GM18502 (cell line): ENCODE measurements at regions not wholly inside any gene's neighbourhood (a gene's known extent, or its start where the extent isn't known, plus 50 kb on each side); places are given as distances from the start of the nearest gene placed in this dataset.
"Not testable (repeated sequence)": the region's sequence is repeated elsewhere in the genome, so short reads cannot be mapped to it uniquely, and the experiment has no call there.

Source experiments
- ATAC-seq: cut with Tn5 transposase; IDR thresholded peaks from one replicate; pipeline ENCODE4 v1.9.1; 2021; ENCODE audit warnings: mild to moderate bottlenecking; ENCODE audit not compliant: unreplicated experiment, poor library complexity

DNA sequence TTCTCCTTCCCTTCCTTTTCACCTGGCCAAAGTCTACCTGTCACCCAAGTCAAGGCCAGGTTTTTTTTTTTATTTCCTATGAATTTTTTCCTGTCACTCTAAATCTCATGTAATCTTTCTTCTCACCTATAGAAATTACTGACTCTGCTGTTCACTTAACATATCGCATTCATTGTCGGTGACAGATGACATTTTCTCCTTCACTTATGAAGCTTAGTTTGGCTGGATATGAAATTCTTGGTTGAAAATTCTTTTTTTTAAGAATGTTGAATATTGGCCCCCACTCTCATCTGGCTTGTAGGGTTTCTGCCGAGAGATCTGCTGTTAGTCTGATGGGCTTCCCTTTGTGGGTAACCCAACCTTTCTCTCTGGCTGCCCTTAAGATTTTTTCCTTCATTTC, 142.8 kb downstream of the DYRK2 start:
- ATAC-seq: not testable (repeated sequence)

DNA sequence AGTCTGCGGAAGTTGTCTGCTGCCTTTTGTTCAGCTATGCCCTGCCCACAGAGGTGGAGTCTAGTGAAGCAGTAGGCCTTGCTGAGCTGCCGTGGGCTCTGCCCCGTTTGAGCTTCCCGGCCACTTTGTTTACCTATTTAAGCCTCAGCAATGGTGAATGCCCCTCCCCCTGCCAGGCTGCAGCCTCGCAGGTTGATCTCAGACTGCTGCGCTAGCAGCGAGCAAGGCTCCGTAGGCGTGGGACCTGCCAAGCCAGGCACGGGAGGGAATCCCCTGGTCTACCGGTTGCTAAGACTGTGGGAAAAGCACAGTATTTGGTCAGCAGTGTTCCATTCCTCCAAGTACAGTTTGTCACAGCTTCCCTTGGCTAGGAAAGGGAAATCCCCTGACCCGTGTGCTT, 143.6 kb downstream of the DYRK2 start:
- ATAC-seq: no peak

DNA sequence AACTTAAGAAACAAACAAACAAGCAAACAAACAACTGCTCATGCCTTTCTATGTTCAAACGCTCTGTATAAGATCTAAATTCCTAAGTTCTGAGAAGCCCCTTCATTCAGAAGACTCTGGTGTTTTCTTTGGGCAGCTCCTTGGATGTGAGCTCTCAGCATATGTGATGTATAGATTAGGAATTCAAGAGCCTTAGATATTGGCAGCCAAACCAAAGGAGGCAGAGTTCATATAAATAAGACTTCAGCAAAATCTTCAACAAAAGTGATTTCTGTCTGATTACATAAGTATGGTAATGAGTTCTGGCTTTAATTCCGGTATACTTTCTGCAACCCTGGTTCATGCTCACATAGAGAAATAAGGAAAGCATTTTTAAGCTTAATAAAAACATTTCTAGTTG, 145.6 kb downstream of the DYRK2 start:
- ATAC-seq: no peak

DNA sequence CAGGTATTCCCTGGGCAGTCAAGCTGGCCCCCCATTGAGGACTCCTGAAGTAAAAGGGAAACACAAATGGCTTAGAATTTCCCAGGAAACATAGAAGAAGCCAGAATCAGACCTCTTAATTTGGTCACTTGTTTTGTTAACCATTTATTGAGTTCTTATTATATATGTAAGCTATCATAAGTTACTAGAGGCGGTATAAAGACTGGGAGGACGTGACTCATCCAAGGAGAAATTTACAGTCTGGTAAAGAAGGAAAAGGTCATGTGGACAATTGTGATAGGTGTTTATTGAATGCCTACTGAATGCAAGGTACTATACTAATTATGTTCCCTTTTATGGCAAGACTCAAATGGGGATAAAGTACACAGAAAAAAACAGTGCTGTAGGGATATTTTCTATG, 146.7 kb downstream of the DYRK2 start:
- ATAC-seq: no peak

DNA sequence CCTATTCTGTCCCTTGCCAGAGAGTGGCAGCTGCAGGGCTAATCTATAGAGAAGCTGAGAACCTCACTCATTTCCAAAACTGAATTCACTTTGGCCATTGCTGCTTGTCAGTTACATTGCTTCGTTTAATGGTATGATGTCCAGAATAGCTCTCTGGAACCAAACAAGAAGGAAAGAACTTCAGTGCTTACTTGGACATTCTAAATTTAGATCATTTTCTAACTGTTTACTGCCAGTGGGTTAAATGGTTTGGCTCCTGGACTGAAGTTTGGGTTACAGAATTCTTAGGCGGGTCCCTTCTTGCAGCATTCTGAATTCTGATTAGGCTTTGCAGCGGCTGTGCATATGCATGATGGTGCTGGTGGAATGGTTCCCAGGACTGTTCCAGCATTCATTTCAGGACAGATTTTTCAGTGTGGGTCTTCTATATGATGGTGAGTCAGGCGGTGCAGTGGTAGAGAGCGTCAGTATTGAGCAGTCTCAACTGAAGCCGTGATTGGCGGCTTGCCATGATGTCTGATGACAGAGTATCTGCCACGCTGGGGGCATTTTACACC, 148.7 kb downstream of the DYRK2 start:
- no peak for ATAC-seq

DNA sequence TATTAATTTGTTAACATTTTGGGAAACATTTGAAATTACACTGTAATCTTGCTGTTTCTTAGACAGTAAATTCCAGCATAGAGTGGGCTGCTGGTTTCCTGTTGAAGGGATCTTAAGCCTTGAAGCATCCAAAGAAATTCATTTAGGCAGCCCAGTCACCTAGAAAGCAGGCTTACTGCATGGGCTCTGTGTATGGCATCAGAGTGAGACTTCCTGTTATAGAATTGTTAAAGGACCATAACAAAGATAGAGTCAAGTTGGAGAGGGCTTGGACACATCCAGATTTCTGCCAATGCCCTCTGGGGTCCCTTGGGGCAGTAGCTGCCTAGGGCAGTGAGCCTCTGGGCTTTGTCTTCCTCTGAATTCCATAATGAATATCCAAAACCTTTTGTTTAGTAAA, 149.2 kb downstream of the DYRK2 start:
- no peak for ATAC-seq

DNA sequence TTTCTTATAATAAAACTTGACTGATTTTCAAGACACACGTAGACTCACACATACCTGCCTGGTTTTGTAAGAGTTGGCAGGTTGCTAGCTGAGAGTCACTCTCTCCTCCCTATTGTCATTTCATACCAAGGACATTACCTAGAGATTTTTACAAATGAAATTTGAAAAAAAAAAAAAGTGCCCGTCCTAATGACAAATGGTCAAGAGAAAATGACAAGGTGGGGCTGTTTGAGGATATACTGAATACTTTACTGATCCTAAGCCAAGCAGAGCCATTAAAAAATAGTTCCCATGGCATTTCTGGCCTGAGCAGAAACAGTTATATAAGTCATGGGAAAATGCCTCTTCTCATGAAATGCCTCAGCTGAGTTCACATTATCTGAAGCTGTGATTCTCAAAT, 150.2 kb downstream of the DYRK2 start:
- ATAC-seq: no peak

DNA sequence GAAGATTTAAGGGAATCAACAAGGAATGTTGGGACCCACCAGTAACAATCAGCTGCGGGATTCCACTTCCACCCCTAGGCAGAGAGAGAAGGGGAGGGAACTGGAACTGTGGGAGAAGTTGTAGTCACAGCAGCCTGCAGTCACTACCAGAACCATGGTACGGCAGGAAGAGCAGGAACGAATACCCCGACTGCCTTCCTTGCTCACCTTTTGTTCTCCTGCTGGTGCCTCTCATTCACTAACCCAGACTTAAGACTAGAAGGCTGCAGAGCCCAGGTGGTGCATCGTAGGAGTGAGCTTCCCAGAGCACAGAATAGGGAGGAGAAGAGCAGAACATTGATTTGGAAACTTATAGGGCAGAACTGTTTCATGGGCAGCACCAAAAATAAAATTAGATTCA, 154.2 kb downstream of the DYRK2 start:
- ATAC-seq: no peak

DNA sequence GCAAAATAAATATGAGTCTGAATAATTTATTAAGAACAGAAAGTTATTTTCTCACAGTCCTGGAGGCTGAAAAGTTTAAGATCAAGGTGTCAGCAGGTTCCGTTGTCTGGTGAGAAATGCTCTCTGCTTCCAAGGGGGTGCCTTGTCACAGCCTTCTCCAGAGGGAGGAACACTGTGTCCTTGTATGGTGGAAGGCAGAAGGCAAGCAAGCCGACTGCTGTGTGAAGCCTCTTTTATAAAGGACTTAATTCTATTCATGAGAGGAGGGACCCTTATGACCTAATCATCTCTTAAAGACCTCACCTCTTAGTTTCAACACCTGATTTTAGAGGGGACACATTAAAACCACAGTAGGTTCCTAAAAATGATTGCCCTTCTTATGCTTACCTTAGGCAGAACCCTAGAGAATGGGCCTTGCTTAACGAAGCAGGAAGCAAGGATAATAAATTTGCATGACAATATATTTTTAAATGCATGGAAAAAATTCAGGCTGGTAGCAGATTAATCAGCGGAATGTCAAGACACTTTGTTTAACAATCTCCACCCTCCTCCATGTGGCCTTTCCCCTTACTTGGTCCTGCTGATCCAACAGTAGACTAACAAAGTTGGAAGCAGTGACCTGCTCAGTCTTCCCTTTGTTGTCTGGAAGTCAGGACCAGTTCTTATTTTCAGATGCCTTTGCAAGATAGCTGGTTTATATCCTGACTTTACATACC, 154.9 kb downstream of the DYRK2 start:
- no peak for ATAC-seq

DNA sequence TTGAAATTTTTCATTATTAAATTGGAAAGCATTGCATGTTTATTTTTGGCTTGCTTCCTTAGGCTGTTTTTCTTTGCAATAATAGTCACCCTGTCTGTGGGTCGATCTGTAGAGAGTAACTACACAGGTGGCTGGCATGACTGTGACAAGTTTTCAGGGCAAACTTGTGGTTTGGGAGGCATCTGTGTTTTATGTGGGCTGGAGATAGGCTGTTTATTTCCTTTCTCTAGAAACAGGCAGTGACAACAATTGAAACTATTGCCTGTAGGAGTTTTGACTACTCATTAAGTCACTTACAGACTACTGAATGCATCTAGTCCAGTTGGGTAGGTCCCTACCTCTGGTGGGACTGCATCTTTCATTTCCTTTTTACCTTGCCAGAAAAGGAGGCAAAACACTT, 155.6 kb downstream of the DYRK2 start:
- ATAC-seq: no peak

DNA sequence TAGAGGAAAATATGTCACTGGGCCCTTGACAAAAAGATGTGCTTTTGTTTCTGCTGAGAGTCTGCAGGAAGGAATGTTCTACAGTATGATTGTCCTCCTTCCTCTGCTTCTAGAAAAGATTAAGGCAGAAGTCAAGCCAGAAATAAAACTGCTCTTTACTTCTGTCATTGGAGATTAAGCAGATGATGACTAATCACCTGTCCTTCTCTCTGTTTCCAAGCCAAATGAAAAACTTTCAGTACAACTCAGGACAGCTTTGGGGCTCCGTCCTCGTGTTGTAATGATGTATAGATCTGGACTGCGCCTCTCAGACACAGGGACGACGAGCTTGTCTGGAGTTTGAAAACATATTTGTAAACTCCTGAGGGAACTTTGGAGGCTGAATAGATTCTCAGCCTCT, 159.3 kb downstream of the DYRK2 start:
- ATAC-seq: no peak

DNA sequence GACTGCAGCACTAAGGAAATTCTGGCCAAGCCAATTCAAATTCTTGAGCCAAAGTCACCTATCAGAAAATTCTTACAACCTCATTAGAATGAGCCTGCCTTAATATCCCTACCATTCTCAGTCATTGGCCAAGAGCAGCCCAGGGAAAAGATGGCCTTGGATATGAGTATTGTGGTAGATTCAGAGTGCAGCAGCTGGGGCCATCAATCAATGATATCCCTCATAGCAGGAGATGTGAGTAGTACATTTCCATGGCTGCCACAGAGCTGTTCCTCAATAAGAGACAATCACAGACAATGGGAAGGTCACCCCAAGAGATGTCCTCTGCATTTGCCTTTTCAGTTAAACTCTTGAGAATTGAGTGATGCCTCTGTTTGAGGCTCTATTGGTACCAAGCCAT, 161.6 kb downstream of the DYRK2 start:
- ATAC-seq: no peak

DNA sequence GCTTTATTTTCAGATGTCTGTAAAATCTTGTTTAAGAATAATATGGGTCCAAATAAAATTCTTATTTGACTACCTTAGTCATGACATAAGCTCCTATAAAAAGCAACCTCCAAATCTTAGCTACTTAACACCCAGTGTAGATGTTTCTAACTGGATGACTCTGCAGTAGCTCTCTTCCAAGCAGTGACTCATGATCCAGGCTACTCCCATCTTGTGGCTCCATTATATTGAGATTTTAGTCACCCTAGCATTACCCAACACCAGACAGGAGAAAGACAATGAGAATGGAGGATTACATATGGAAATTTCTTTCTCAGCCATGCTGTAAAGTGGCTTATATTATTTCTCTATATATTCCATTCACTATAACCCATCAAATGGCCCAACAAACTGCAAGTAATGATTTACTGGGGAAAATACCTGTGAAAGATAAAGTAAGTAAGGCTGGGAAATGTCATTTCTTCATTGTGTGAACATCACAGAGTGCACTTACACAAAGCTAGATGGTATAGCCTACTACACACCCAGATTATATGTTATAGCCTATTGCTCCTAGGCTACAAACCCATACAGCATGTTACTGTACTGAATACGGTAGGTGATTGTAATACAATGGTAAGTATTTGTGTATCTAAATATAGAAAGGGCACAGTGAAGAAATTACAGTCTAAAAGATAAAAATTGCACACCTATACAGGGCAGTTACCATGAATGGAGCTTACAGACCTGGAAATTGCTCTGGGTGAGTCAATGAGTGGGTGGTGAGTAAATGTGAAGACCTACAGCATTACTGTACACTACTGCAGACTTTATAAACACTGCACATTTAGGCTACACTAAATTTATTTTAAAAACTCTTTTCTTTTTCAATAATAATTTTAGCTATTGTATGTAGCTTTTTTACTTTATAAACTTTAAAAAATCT, 163.2 kb downstream of the DYRK2 start:
- ATAC-seq: no peak

DNA sequence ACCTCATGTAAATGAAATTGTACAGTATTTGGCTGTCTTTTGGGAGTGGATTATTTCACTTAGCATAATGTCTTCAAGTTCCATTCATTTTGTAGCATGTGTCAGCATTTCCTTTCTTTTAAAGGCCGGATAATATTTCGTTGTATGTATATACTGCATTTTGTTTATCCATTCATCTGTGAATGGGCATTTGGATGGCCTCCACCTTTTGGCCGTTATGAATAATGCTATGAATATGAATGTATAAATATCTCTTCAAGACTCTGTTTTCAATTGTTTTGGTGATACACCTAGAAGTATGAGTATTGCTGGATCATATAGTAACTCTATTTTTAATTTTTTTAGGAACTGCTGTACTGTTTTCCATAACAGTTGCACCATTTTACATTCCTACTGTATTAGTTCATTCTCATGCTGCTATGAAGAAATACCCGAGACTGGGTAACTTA, 164.9 kb downstream of the DYRK2 start:
- ATAC-seq: no peak

DNA sequence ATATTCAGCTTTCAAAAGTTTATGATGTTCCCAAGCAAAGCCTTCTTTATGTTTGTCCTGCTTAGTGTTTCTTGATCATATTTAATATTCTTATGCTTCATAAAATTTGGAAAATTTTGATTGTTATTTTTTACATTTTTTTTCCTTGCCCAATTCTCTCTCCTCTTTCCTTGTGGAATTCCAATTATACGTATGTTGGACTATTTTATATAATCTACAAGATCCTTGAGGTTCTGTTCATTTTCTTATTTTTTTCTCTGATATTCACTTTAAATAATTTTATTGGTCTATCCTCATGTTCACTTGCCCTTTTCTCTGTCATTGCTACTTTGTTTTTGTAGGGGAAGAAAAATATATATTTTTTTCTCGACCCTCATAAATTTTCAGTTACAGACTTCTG, 167.7 kb downstream of the DYRK2 start:
- ATAC-seq: no peak

DNA sequence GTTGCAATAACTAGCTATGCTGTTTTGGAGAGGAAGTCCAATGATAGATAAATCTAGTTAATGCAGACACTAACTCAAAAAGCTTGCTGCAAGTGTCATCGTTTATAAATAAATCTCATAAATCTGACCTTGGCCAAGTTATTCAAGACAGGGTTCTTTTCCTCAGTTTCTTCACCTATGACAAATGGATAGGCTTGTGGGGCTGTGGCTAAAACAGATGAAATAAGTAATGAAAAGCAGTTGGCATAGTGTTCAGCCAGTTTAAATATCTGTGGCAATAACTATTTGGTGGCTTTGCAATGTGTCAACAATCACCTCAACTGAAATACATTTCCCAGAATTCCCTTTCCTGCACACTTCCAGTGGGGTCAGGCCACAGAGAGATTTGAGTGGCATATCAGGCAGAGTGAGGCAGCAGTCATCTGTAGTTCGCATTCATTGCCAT, 169.9 kb downstream of the DYRK2 start:
- ATAC-seq: no peak

DNA sequence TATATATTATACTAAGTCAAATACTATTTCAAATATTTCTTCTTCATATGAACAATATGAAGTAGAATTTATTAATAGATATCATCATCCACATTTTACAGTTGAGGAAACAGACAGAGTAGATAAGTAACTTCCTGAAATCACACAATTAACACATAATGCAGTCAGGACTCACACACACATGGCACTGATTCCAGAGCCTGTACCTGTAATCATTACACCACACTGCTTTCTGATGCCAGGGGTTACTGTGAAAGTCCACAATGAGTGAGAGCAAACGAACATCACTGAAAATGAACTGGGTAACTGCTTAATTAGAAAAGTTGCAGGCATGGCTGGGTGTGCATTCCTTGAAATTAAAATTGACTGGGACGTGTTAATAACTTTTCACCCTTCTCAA, 169.3 kb upstream of the IFNG-AS1 start:
- no peak for ATAC-seq

DNA sequence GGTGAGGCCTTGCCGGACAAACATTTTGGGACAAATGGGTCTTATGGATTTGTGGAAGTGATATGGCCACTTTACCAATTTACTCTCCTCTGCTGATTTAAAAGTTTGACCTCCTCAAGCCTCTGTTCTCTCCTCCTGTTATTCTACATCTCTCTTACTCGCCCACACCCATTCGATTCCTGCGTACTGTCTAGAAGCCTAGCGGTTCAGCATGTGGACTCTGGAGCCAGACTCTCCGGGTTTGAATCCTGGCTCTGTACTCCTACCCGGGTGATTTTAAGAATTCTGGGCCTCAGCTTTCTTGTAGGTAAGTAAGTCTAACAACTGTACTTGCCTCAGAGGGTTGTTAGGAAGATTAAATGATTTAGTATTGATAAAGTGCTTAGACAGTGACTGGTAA, 168.6 kb upstream of the IFNG-AS1 start:
- ATAC-seq: no peak

DNA sequence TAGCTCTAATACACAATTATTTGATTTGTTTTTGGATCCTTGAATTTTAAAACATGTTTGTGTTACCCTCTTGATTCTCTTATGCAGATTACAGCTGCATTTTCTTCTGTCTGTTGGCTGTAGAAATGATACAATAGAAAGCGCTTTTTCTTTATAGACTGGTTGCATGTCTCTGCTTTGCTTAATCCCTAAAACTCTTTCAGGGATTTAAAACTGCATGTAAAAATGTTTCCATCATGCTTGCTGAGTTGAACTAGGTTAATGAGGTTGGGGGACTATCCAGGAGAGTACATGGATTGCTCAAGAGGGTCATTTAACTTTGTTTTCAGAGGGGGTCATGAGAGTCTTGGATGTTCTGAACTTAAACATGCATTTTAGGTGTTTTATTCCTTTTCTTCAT, 166.4 kb upstream of the IFNG-AS1 start:
- ATAC-seq: no peak

DNA sequence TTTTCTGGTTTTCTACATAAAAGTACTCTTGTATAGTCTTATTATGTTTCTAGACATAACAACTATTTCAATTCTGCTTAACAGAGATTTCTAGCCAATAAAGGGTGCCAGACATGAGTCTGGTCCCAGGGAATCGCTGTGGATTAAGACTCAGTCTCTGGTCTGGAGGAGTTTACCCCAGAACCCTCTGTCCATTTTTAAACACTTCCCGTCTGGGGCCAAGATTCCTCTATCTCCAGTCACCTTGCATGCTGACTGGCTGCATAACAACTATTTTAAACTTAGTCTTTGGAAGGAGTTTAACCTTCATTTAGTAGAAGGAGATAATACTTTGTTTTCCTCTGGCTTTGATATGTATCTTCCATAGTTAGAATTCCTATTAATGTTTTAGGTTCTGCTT, 163.1 kb upstream of the IFNG-AS1 start:
- ATAC-seq: no peak

DNA sequence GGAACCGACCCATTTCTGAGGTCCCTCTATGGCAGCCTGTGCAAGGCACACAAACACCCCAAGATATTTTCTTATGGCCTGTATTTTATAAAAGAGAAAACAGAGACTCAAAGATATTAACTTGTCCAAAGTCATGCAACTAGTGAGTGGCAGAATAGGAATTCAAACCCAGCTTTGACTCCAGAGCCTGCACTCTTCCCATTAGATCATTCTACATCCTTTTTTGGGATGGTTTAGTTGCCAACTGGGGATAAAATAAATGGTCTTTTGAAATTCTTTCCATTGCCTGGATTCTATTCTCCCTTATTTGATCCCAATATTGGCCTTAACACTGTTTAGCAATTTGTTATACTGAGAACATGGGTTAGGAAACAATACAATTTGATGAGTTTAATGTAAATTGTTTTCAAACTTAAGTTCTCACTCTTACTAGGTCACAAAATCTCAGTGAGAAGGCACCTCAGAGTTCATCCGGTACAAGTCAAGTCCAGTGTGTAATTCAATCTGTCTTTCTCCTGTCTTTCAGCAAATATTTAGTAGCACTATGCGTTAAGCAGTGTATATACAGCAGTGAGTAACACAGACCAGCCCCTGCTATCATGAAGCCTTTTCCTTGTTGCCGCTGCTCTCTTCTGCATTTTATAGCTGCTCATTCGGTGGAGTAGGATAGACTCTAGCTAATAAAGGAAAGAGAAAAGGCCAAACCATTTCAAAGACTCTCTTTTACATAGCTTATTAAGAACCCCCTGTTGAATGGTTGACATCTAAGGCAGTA, 162.1 kb upstream of the IFNG-AS1 start:
- no peak for ATAC-seq
